ENCODE measurements at regions not wholly inside any gene's neighbourhood (a gene's known extent, or its start where the extent isn't known, plus 50 kb on each side); places are given as distances from the start of the nearest gene placed in this dataset.

GRCh38 chr22:49292909-49293308, 534.8 kb downstream of the BRD1 start:
- no peak for TF ChIP-seq GATA2 (IDR thresholded peaks at IDR 0.05; ENCODE audit: low read depth, low read length)
- TF ChIP-seq GATA3 (IDR thresholded peaks at IDR 0.05; ENCODE audit: low read depth, low read length): no peak
